Fibroblast of pulmonary artery (primary cell): ENCODE measurements at regions not wholly inside any gene's neighbourhood (a gene's known extent, or its start where the extent isn't known, plus 50 kb on each side); places are given as distances from the start of the nearest gene placed in this dataset.
A peak's percentile ranks its signal among the peaks of the same experiment; 100 is the strongest.

ENCODE experiments used
- DNase-seq: peaks from one replicate; pipeline ENCODE4 v3.0.0-alpha.2; 2010; ENCODE audit warnings: low read depth
- H3K4me3 ChIP-seq: replicated peaks from 2 replicates; pipeline ENCODE4 v1.5.1; 2011; ENCODE audit warnings: low read depth, mild to moderate bottlenecking, control low read depth, low read length, moderate library complexity
- CTCF ChIP-seq: IDR thresholded peaks from 2 replicates; pipeline ENCODE4 v1.5.1; 2011; ENCODE audit warnings: mild to moderate bottlenecking, control low read depth, low read length, inconsistent platforms; ENCODE audit errors: missing control alignments

- no peak overlapping the region for H3K4me3 ChIP-seq
- TF ChIP-seq CTCF, result no peak
- no peak for DNase-seq
Observed at GRCh38 chr5:175328176-175328575, 115.8 kb downstream of the DRD1 start.

- no peak for TF ChIP-seq CTCF
- no peak for DNase-seq
- H3K4me3 ChIP-seq, result no peak overlapping the region
Observed at GRCh38 chr5:175325681-175326080, 118.3 kb downstream of the DRD1 start.

GRCh38 chr5:175321927-175322532, 122.0 kb downstream of the DRD1 start:
- TF ChIP-seq CTCF, result no peak
- H3K4me3 ChIP-seq, result no peak overlapping the region
- peak; percentile 7 for DNase-seq

- DNase-seq, result no peak
- no peak overlapping the region for H3K4me3 ChIP-seq
- no peak for TF ChIP-seq CTCF
Observed at GRCh38 chr5:175319199-175319598, 124.8 kb downstream of the DRD1 start.

- no peak for DNase-seq
- TF ChIP-seq CTCF, result no peak
- H3K4me3 ChIP-seq, result no peak overlapping the region
Observed at GRCh38 chr5:175317872-175318271, 126.1 kb downstream of the DRD1 start.

GRCh38 chr5:175309218-175309810, 134.7 kb downstream of the DRD1 start:
- DNase-seq, result no peak
- no peak for TF ChIP-seq CTCF
- H3K4me3 ChIP-seq, result no peak overlapping the region

GRCh38 chr5:175308701-175309100, 135.3 kb downstream of the DRD1 start:
- no peak for DNase-seq
- H3K4me3 ChIP-seq, result no peak overlapping the region
- TF ChIP-seq CTCF, result no peak
